BLaER1 treated with 17β-estradiol and CSF1 and Interleukin-3, amounts not matched to agents 10 nM and 100 nM (cell line): ENCODE measurements at regions not wholly inside any gene's neighbourhood (a gene's known extent, or its start where the extent isn't known, plus 50 kb on each side); places are given as distances from the start of the nearest gene placed in this dataset.

Source experiments
- H3K27ac ChIP-seq, 11 experiments: shearing (Covaris generic); formaldehyde crosslinking; 2 replicates each; pipeline ENCODE4 v1.8.1; 2022
- H3K27me3 ChIP-seq, 11 experiments: shearing (Covaris generic); formaldehyde crosslinking; 2 replicates each; pipeline ENCODE4 v1.8.1; 2022
- H3K36me3 ChIP-seq, 11 experiments: shearing (Covaris generic); formaldehyde crosslinking; 2 replicates each; pipeline ENCODE4 v1.8.1; 2022
- H3K4me1 ChIP-seq, 10 experiments: shearing (Covaris generic); formaldehyde crosslinking; 2 replicates each; pipeline ENCODE4 v1.8.1; 2022
- H3K4me2 ChIP-seq, 11 experiments: shearing (Covaris generic); formaldehyde crosslinking; 2 replicates each; pipeline ENCODE4 v1.8.1; 2022
- H3K4me3 ChIP-seq, 10 experiments: shearing (Covaris generic); formaldehyde crosslinking; 2 replicates each; pipeline ENCODE4 v1.8.1; 2022
- H3K9ac ChIP-seq, 11 experiments: shearing (Covaris generic); formaldehyde crosslinking; 2 replicates each; pipeline ENCODE4 v1.8.1; 2022
- H3K9me3 ChIP-seq, 11 experiments: shearing (Covaris generic); formaldehyde crosslinking; replicated peaks in 1 of 11; 2 replicates each; pipeline ENCODE4 v1.8.1; 2022
- H4K20me1 ChIP-seq, 11 experiments: shearing (Covaris generic); formaldehyde crosslinking; 2 replicates each; pipeline ENCODE4 v1.8.1; 2022
- Cebpa-rat ChIP-seq, 11 experiments: shearing (Covaris generic); IDR thresholded peaks; 2 replicates each; pipeline ENCODE4 v1.8.1; 2022

DNA sequence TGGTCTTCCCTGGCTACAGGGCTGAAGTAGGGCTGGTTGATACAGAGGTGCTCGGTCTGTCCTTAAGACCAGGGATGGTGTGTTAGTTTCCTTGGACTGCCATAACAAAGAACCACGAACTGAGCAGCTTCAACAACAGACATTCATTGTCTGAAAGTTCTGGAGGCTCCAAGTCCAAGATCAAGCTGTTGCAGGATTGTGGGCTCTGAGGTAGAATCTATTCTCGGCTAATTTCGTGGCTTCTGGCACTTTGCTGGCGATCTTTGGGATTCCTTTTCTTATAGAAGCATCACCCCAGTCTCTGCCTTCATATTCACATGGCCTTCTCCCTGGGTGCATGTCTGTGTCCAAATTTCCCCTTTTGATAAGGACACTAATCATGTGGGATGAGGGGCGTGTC lies 112.1 kb upstream of the ITGB1 start:
- no peak overlapping the region for H3K4me3 ChIP-seq
- TF ChIP-seq Cebpa-rat (IDR thresholded peaks at IDR 0.05), result no peak
- no peaks in the 10 kb centered on the region for H3K36me3 ChIP-seq
- H4K20me1 ChIP-seq, result no peaks in the 10 kb centered on the region
- no peak overlapping the region for H3K4me2 ChIP-seq
- no peak overlapping the region for H3K27ac ChIP-seq
- peaks cover 0 to 14% (median 0%) of the 10 kb centered on the region in 11 experiments; a peak in 8 of 22 replicates for H3K9me3 ChIP-seq
- H3K9ac ChIP-seq, result no peak overlapping the region
- no peaks in the 10 kb centered on the region for H3K27me3 ChIP-seq
- no peaks in the 10 kb centered on the region for H3K4me1 ChIP-seq

DNA sequence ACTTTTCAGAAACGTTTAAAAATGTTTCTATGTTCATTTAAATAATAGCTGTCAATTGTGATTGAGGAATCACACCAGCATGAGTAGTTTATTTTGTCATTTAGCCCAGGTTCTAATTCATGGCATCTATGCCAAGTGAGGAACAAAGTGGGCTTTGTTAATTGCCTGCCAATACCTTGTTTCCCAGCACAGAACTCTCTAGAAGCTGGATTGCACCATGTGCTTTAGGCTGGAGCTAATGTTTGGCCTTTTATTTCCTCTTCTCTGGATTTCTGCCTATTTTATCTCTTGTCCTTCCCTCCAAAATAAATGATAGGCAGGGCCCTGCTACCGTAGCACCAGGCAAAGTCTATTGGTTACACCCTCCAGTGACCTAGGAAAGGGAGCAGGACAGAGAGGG lies 109.9 kb upstream of the ITGB1 start:
- no peaks in the 10 kb centered on the region for H3K36me3 ChIP-seq
- no peak overlapping the region for H3K27ac ChIP-seq
- H4K20me1 ChIP-seq, result no peaks in the 10 kb centered on the region
- H3K9me3 ChIP-seq, result peaks cover 0 to 14% (median 0%) of the 10 kb centered on the region in 11 experiments; a peak in 8 of 22 replicates
- H3K27me3 ChIP-seq, result no peaks in the 10 kb centered on the region
- H3K4me1 ChIP-seq, result no peaks in the 10 kb centered on the region
- no peak for TF ChIP-seq Cebpa-rat (IDR thresholded peaks at IDR 0.05)
- H3K9ac ChIP-seq, result no peak overlapping the region
- H3K4me3 ChIP-seq, result no peak overlapping the region
- no peak overlapping the region for H3K4me2 ChIP-seq

DNA sequence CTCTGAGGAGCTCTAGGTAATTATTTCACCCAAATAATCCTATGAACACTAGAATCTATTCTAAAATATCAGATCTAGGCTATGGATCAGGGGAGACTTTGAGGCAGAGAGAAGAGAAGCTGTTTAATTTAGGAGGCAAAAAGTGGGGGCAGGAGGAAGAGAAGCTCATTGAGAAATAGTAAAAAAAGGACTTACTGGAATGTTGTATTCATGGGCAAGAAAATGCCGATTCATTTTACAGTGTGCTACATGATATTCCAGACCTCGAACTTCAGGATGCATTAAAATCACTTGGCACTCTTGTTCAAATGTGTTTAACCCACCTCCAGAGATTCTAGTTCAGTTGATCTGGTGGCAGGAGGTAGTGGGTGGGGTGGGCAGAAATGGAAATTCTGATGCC lies 109.5 kb upstream of the ITGB1 start:
- H4K20me1 ChIP-seq, result no peaks in the 10 kb centered on the region
- TF ChIP-seq Cebpa-rat (IDR thresholded peaks at IDR 0.05), result no peak
- H3K27ac ChIP-seq, result no peak overlapping the region
- no peak overlapping the region for H3K4me2 ChIP-seq
- no peak overlapping the region for H3K4me3 ChIP-seq
- no peak overlapping the region for H3K9ac ChIP-seq
- no peaks in the 10 kb centered on the region for H3K36me3 ChIP-seq
- H3K9me3 ChIP-seq, result peaks cover 0 to 14% (median 0%) of the 10 kb centered on the region in 11 experiments; a peak in 7 of 22 replicates
- no peaks in the 10 kb centered on the region for H3K27me3 ChIP-seq
- no peaks in the 10 kb centered on the region for H3K4me1 ChIP-seq

DNA sequence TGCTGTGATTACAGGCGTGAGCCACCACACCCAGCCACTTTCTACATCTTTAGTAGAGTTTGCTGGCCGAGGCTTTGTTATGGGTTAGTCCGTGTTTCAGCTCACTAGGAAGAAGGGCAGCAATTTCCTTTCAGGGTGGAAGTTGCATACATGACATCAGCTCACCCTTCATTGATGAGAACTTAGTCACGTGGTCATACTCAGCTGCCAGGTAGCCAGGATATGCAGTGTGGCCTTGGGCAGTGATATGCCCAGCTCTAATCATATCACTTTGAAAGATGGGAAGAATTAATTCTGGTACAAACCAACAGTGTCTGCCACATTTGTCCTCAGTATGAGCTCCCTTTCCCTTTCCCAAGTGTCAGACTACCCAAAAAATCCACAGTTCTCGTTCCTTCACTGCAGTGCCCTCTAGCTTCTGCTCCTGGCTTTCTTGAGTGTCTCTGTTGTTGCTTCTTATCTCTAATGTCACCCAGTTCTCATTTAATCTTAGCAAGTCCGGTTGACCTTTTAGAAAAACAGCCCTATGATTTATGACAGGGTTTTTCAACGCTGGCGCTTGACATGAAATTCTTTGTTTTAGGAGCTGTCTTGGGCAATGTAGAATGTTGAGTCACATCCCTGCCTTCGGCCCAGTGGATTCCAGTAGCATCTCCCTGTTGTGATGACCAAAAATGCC lies 108.7 kb upstream of the ITGB1 start:
- Histone ChIP-seq H3K4me3 (no peak overlapping the region), H3K36me3 (no peaks in the 10 kb centered on the region), H3K27ac (no peak overlapping the region), H4K20me1 (no peaks in the 10 kb centered on the region), H3K27me3 (no peaks in the 10 kb centered on the region), H3K4me2 (no peak overlapping the region), H3K9me3 (peaks cover 0 to 7% (median 0%) of the 10 kb centered on the region in 11 experiments; a peak in 7 of 22 replicates), H3K4me1 (no peaks in the 10 kb centered on the region), H3K9ac (no peak overlapping the region)
- no peak for TF ChIP-seq Cebpa-rat (IDR thresholded peaks at IDR 0.05)

DNA sequence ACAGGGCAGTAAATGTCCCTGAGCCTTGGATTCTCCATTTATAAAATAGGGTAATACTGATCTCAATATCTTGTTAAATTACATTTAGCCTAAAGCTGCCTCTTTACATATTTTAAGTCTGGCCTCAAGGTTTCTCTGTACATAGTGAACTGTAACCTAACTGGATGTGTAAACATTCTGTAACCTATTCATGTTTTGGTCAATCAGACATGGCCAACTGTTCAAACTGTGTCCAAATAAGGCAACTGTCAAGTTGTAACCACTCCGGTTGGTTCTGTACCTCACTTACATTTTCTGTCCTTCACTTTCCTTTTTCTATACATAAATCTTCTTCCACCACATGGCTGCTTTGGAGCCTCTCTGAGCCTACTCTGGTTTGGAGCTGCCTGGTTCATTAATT lies 107.1 kb upstream of the ITGB1 start:
- H3K27ac ChIP-seq, result no peak overlapping the region
- no peaks in the 10 kb centered on the region for H4K20me1 ChIP-seq
- no peak overlapping the region for H3K4me2 ChIP-seq
- no peaks in the 10 kb centered on the region for H3K4me1 ChIP-seq
- H3K4me3 ChIP-seq, result no peak overlapping the region
- H3K9ac ChIP-seq, result no peak overlapping the region
- no peaks in the 10 kb centered on the region for H3K27me3 ChIP-seq
- peaks cover 0 to 4% (median 0%) of the 10 kb centered on the region in 11 experiments; a peak in 4 of 22 replicates for H3K9me3 ChIP-seq
- TF ChIP-seq Cebpa-rat (IDR thresholded peaks at IDR 0.05), result no peak
- H3K36me3 ChIP-seq, result no peaks in the 10 kb centered on the region

DNA sequence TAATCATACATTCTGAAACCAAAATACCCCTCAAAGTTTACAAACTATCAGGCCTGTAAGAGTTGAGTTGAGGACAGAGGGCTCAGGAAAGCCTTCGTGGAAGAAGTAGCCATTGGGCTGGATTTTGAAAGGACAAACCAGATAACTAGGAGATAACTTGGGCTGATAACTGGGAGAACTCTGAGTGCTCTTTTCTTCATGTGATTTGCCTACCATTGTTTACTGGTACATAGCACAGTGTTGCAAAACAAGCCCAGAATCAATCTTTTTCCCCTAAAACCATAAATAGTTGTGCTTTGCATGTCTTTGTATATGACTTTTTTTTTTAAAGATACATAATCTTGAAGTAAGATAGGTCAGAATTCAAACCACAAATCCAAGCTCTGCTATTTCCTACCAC lies 106.7 kb upstream of the ITGB1 start:
- Histone ChIP-seq H3K9me3 (peaks cover 0 to 4% (median 0%) of the 10 kb centered on the region in 11 experiments; a peak in 3 of 22 replicates), H3K27ac (no peak overlapping the region), H3K27me3 (no peaks in the 10 kb centered on the region), H3K4me1 (no peaks in the 10 kb centered on the region), H3K36me3 (no peaks in the 10 kb centered on the region), H4K20me1 (no peaks in the 10 kb centered on the region), H3K9ac (no peak overlapping the region), H3K4me3 (no peak overlapping the region), H3K4me2 (no peak overlapping the region)
- no peak for TF ChIP-seq Cebpa-rat (IDR thresholded peaks at IDR 0.05)

DNA sequence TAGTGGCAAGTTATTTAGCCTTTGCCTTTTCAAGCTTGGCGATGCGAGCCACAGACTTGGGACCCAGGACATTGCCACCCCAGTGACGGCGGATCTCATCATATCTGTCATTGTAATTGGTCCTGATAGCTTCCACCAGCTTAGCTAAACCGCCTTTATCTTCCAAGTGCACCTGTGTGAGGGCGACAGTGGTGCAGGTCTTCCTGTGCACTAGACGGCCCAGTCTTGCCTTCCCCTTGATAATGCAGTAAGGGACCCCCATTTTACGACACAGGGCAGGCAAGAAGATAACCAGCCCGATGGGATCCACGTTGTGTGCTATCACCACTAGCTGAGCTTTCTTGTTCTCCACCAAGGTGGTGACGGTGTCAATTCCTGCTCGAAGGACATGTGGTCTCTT lies 99.6 kb upstream of the ITGB1 start:
- no peak overlapping the region for H3K4me2 ChIP-seq
- H3K36me3 ChIP-seq, result no peaks in the 10 kb centered on the region

DNA sequence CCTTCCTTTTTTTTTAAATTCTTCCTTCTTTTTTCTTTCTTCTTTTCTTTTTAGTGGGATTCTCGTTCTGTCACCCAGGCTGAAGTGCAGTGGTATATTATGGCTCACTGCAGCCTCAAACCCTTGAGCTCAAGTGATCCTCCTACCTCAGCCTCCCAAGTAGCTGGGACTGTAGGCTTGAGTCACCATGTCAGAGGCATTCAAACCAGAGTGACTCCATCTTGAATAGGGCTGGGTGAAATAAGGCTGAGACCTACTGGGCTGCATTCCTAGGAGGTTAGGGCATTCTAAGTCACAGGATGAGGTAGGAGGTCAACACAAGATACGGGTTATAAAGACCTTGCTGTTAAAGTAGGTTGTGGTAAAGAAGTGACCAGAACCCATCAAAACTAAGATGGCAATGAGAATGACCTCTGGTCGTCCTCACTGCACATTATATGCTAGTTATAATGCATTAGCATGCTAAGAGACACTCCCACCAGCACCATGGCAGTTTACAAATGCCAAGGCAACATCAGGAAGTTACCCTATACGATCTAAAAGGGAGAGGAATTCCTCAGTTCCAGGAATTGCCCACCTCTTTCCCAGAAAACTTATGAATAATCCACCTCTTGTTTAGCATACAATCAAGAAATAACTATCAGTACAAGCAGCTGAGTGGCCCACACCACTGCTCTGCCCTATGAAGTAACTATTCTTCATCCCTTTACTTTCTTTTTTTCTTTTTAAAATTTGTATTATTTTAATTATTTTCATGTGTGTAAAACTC lies 99.0 kb upstream of the ITGB1 start:
- Histone ChIP-seq H3K4me2 (no peak overlapping the region), H3K9ac (no peak overlapping the region), H3K27ac (no peak overlapping the region), H3K4me1 (no peaks in the 10 kb centered on the region), H3K9me3 (no peaks in the 10 kb centered on the region), H3K4me3 (no peak overlapping the region), H3K36me3 (no peaks in the 10 kb centered on the region), H3K27me3 (no peaks in the 10 kb centered on the region), H4K20me1 (no peaks in the 10 kb centered on the region)
- TF ChIP-seq Cebpa-rat (IDR thresholded peaks at IDR 0.05), result no peak

More for the DNA sequence above, 99.6 kb upstream of the ITGB1 start:
- no peaks in the 10 kb centered on the region for H3K9me3 ChIP-seq
- TF ChIP-seq Cebpa-rat (IDR thresholded peaks at IDR 0.05), result no peak
- no peaks in the 10 kb centered on the region for H3K4me1 ChIP-seq
- H4K20me1 ChIP-seq, result no peaks in the 10 kb centered on the region
- H3K27me3 ChIP-seq, result no peaks in the 10 kb centered on the region
- H3K4me3 ChIP-seq, result no peak overlapping the region
- H3K9ac ChIP-seq, result no peak overlapping the region
- H3K27ac ChIP-seq, result no peak overlapping the region

DNA sequence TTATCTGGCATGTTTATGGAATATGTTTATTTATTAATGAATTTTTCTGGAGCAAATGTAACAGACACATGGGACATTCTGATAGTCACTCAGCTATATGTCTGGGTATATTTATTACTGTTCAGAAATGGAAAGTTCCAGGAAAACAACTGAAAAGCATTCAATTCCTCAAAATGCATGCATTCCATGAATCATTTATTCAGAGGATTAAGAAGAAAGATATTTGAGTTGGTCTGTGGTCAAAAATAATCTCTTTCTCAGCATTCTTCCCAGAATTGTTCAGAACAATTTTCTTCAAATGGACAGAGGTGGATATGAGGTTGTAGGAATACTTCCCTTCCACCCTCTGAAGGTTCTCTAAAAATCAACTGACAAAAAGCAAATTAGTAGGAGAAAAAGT lies 97.6 kb upstream of the ITGB1 start:
- TF ChIP-seq Cebpa-rat (IDR thresholded peaks at IDR 0.05), result no peak
- Histone ChIP-seq H3K9ac (no peak overlapping the region), H3K36me3 (no peaks in the 10 kb centered on the region)

More for the DNA sequence above, 97.6 kb upstream of the ITGB1 start:
- Histone ChIP-seq H4K20me1 (no peaks in the 10 kb centered on the region), H3K27ac (no peak overlapping the region), H3K4me1 (no peaks in the 10 kb centered on the region), H3K9me3 (no peaks in the 10 kb centered on the region), H3K4me2 (no peak overlapping the region), H3K4me3 (no peak overlapping the region), H3K27me3 (no peaks in the 10 kb centered on the region)
